ENCODE measurements at regions not wholly inside any gene's neighbourhood (a gene's known extent, or its start where the extent isn't known, plus 50 kb on each side); places are given as distances from the start of the nearest gene placed in this dataset.

GRCh38 chr5:44660251-44660650 lies 148.5 kb upstream of the MRPS30 start:
- TF ChIP-seq CTCF (IDR thresholded peaks at IDR 0.05; ENCODE audit: low read depth, low read length, poor library complexity, severe bottlenecking) (no peak), EZH2phosphoT487 (IDR thresholded peaks at IDR 0.05; ENCODE audit: borderline replicate concordance, low read length) (no peak)

Data from DOHH2 (cell line).